ENCODE measurements at regions not wholly inside any gene's neighbourhood (a gene's known extent, or its start where the extent isn't known, plus 50 kb on each side); places are given as distances from the start of the nearest gene placed in this dataset.
"Not testable (repeated sequence)": the region's sequence is repeated elsewhere in the genome, so short reads cannot be mapped to it uniquely, and the experiment has no call there.

DNA sequence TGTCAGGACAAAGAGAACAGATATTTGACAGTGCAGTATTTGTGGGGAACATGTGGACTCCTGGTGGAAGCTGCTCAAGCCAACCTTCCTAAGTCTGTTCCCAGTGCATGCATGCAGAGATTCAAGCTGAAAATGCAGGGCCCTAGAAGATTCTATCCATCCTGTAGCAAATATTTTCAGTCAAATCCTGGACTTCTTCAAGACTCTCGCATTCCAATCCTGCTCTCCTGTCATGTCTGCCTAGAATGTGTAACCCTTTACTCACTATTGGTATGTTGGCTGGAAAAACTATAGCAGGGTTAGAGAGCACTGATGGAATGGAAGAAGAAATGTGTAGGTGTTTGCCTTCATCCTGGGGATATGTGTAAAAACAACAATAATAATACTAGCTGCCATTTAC lies 385.6 kb upstream of the PKN2 start:
- in situ Hi-C loops (cut with HindIII; ENCODE audit: low sequenced_read_pairs): no loop called here

DNA sequence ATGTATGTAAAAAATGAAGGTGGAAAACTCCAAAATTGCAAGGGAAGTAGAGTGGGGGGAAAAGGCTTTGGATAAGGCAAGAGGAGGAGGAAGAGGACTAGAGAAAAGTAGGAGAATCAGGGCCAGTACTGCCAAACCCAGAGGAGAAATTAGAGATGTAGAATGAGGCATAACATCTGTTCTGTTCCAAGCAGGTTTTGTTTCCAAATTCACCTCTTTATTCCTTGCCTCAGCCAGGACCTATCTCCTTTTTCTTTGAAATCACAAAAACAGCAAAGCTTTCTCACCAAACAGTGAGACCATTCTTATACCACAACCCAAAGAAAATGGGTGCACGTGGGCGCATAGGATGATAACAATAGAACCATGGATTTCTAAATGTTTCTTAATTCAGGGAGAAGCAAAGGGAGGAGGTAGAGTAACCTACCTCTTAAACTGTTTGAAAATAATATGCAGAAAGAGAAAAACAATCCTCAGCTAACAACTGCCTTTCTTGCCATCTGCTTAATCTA lies 383.3 kb upstream of the PKN2 start:
- in situ Hi-C loops (cut with HindIII; ENCODE audit: low sequenced_read_pairs): no loop called here

DNA sequence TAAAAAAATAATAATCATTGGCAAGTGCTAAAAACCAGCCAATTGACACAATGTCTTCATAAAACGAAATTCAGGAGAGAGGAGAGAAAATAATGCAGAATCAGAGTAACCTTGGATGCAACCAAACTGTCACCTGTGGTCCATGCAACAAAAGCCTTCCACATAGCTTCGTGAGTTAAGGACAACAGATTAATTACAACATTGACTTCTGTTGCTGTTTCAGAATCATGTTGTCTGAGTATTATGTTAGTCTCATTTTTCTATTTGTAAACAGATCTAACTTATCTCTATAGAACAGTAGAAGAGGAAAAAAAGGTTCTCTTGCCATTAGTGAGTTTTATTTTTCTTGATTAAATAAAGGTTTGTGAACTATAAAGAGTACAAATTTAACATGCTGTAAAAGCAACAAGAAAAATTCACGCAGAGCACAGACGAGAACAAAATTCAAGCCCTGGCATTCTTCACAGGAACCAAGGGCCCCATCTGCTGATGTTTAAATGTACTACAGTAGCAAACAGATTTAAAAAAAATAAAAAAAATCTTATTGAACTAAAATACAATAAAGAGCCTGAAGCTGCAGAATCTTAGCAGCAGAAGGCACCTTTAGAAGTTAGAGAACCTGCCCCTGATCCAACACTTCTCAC lies 381.1 kb upstream of the PKN2 start:
- in situ Hi-C loops (cut with HindIII; ENCODE audit: low sequenced_read_pairs): no loop called here

DNA sequence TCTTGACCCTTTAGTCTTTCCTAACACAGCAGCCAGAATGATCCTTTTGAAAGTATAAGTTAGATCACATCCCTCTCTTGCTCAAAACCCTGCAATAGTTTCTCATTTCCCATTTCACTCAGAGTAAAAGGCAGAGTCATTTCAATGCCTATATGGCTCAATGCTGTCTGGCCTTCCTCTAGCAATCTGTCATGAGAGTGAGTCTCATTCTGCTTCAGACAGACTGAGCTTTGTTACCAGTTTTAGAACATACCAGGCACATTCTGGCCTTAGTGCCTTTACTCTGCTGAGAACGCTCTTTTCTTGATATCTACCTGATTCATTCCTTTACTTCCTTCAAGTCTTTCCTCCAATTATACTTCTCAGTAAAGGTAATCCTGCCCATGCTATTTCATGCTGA lies 372.8 kb upstream of the PKN2 start:
- in situ Hi-C loops (cut with HindIII; ENCODE audit: low sequenced_read_pairs): no loop called here

- in situ Hi-C loops (cut with HindIII; ENCODE audit: low sequenced_read_pairs): no loop called here
Measured at GRCh38 chr1:88311907-88312306, 372.2 kb upstream of the PKN2 start.

GRCh38 chr1:88317396-88317795 lies 366.7 kb upstream of the PKN2 start:
- in situ Hi-C loops (cut with HindIII; ENCODE audit: low sequenced_read_pairs): no loop called here

- in situ Hi-C loops (cut with HindIII; ENCODE audit: low sequenced_read_pairs): no loop called here
Measured at GRCh38 chr1:88318740-88319139, 365.3 kb upstream of the PKN2 start.

DNA sequence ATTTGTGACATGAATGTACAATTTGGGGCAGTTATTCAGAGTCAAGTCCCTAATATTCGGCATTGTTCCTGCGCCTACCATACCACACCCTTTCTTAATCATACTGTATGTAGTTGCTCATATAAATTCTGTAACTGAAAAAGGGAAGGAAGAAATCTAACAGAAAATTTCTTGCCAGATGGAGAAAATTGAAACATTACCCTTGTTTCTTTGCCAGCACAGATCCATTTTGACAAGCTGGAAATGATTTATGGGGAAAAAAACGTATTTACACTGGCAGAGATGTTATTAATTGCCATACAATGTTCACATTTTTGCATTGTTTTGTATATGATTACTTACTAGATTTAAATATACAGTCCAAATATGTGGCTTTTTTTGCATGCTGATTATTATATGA lies 363.8 kb upstream of the PKN2 start:
- in situ Hi-C loops (cut with HindIII; ENCODE audit: low sequenced_read_pairs): loop anchor here (10.0 kb wide), 1 partner anchor 325 kb away; no protein-coding TSS in a partner anchor

GRCh38 chr1:88321706-88322105 lies 362.4 kb upstream of the PKN2 start:
- in situ Hi-C loops (cut with HindIII; ENCODE audit: low sequenced_read_pairs): loop anchor here (10.0 kb wide), 1 partner anchor 323 kb away; no protein-coding TSS in a partner anchor

DNA sequence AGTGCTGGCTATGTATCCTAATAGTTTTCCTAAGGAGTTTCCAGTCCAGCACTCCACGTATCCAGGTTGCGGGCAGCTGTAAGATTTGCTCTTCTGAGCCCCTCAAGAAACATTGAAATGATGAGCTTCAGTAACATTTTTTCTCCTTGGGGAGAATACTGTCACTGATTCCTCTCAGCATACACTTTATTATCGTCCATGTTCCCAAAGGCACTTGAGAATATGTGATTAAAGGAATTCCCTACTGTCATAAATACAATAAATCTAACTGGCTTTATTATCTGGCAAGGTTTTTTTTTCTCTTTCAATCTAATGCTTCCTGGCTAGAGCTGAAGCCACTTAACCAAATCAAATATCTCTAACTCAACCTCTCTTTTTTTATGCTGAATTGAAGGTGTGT lies 359.2 kb upstream of the PKN2 start:
- in situ Hi-C loops (cut with HindIII; ENCODE audit: low sequenced_read_pairs): loop anchor here (10.0 kb wide), 1 partner anchor 320 kb away; no protein-coding TSS in a partner anchor

DNA sequence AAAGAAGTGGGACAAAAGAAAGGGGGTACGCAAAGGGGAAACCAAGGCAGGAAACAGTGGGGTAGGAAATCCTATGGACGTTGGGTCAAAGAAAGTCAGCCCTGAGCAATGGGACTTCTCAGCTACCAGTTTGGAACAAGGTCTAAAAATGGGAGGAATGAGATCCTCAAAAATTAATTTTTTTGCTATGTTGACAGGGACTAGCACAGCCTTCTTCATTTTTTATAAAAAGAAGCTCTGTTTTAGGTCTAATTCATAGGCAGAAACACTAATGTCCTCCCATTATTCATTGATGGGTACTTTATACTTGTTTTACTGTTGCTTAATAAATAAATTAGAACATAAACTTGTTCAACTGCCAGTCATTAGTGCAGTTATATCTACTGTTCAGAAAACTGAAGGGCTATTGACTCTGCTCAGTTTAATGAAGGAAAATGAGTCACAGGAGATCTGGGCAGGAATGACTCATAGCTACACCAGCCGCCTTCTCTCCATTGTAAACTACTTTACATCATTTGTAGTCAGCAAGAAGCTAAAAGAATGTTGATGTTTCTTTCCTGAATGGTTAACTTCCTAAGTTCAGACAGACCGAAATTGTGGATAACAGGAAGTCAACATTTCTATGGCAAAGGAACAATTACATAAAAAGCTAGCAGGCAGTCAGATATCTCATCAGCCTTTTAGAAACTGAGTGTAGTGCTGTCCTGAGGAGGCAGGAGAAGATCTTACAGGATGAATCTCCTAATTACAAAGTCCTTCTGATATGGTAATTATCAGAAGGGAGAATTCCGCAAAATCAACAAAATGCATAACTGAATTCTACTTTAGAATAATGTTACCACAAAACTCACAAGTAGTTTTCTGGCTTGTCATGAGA lies 356.4 kb upstream of the PKN2 start:
- in situ Hi-C loops (cut with HindIII; ENCODE audit: low sequenced_read_pairs): loop anchor here (10.0 kb wide), 1 partner anchor 317 kb away; no protein-coding TSS in a partner anchor

- in situ Hi-C loops (cut with HindIII; ENCODE audit: low sequenced_read_pairs): no loop called here
Measured at GRCh38 chr1:88330201-88330600, 353.9 kb upstream of the PKN2 start.

DNA sequence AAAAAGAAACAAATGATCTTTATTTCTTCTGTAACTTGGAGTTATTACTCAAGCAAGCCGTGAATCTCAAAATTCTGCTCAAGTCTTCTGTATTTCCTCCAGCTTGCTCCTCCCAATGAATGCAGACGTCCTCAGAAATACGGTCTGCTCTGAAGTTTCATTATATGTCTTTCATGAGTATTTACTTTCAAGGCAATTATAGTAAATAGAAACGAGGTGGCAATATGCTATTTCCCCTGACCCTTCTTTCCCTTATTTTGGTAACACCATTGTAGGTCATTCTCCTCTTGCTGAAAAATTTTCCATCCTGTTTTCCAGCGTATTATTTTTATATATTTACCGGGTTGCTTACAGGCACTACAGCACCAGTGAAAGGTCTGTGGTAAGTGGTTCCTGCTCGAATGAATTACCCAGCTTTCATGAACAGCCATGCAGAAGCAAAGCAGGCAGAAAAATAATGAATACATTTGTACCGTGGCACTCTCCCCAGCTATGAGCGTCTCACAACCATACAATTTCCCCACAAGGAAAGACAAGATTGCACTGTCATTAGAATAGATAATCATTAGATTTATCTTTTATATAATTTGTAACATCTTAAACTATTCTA lies 350.9 kb upstream of the PKN2 start:
- in situ Hi-C loops (cut with HindIII; ENCODE audit: low sequenced_read_pairs): no loop called here

GRCh38 chr1:88341447-88341846 lies 342.6 kb upstream of the PKN2 start:
- in situ Hi-C loops (cut with HindIII; ENCODE audit: low sequenced_read_pairs): no loop called here

DNA sequence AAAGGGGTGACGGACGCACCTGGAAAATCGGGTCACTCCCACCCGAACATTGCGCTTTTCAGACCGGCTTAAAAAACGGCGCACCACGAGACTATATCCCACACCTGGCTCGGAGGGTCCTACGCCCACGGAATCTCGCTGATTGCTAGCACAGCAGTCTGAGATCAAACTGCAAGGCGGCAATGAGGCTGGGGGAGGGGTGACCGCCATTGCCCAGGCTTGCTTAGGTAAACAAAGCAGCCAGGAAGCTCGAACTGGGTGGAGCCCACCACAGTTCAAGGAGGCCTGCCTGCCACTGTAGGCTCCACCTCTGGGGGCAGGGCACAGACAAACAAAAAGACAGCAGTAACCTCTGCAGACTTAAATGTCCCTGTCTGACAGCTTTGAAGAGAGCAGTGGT lies 342.0 kb upstream of the PKN2 start:
- in situ Hi-C loops (cut with HindIII; ENCODE audit: low sequenced_read_pairs): not testable (repeated sequence)

DNA sequence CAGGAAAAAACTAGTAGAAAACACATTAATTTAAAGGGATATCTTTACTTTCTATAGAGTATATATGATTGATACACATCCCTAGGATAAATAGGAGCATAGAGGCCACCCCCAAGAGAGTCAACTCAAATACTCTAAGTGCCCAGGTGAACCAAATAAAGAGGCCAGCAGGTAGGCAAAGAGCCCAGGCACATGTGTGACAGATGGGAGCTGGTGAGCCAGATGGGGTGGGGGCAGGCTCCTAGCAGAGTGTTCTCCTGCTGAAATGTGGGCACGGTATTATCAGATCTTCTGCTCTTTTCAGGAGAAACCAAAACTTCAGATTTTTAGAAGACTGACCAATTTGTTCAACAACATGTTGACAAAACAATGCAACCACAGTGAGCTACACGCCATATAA lies 333.4 kb upstream of the PKN2 start:
- in situ Hi-C loops (cut with HindIII; ENCODE audit: low sequenced_read_pairs): no loop called here

DNA sequence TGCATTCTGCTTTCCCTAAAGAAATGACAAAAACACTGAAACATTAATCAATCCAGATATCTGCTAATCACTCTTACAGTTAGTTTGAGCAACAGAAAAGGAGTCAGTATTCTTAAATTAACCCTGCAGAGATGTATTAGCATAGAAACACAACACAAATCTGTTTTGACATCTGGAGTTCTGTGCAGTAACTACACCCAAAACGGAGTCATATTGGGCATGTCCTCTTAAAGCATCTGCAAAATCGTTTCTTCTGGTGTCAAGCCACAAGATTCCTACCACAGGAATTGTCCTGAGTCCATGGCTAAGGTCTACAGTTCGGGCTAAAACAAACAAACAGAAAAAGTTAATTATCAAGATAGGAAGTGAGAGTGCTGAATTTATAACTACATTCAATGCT lies 332.1 kb upstream of the PKN2 start:
- in situ Hi-C loops (cut with HindIII; ENCODE audit: low sequenced_read_pairs): no loop called here

GRCh38 chr1:88354256-88354655 lies 329.8 kb upstream of the PKN2 start:
- in situ Hi-C loops (cut with HindIII; ENCODE audit: low sequenced_read_pairs): no loop called here

GRCh38 chr1:88357729-88358128 lies 326.3 kb upstream of the PKN2 start:
- in situ Hi-C loops (cut with HindIII; ENCODE audit: low sequenced_read_pairs): no loop called here

GRCh38 chr1:88371436-88372023 lies 312.5 kb upstream of the PKN2 start:
- in situ Hi-C loops (cut with HindIII; ENCODE audit: low sequenced_read_pairs): no loop called here

DNA sequence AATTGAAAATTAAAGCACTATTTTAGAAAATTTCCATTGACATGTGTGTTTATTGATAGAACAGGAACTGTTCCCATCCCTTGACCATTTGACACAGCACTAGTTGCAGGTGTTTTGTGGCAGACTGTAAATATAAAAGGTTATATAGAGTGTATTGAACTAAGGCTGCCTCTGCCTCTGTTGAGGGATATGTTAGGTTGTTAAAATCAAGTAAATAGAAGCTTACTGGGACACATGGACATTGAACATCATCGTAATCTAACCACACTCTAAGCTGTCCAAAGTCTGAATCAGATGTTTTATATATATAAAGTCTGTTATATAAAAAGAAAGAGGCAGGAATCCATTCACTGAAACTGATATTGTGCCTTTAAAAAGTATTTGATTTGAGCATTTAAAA lies 308.1 kb upstream of the PKN2 start:
- in situ Hi-C loops (cut with HindIII; ENCODE audit: low sequenced_read_pairs): no loop called here

Data from endothelial cell of hepatic sinusoid (primary cell).